GM19397 (cell line): ENCODE measurements at regions not wholly inside any gene's neighbourhood (a gene's known extent, or its start where the extent isn't known, plus 50 kb on each side); places are given as distances from the start of the nearest gene placed in this dataset.

Experiments used
- ATAC-seq: cut with Tn5 transposase; IDR thresholded peaks from one replicate; pipeline ENCODE4 v1.9.1; 2021; ENCODE audit warnings: mild to moderate bottlenecking, moderate library complexity; ENCODE audit not compliant: unreplicated experiment

DNA sequence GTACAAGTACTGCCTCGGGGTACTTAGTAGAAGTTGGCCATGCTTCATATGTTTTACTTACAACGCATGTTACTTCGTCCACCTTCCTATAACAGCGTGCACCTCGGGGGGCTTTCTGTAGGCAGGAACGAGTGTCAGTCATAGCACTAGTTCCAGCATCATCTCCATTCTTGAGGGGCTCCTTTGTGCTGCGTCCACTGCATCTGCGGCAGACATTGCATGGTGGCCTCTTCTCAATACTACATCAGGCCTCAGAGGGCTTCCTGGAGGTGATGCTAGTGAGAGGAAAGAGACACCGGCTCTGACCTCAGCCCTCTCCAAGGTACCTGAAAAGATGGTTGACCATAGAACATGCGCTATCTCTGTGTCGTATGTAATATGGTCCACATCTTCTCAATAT is 121.2 kb upstream of the RTL1 start:
- ATAC-seq: no peak

DNA sequence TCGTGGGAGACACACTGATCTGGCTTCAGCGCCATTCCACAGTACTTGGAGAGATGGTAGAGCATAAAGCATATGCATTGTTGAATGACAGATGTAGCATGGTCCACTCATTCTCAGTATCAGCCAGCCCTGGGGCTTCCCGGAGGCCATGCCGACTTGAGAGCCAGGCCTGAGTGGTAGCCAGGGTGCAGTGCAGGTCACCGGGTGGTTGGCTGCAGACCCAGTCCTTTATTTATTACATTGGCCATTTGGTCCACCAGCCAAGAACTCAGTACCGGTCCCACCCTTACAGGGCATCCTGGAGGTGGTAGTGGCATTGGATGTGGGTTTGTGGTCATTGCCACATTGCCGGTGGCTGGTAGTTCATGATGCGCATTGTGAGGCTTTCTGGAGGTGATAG is 121.6 kb upstream of the RTL1 start:
- no peak for ATAC-seq

- no peak for ATAC-seq
These were observed 122.2 kb upstream of the RTL1 start for GRCh38 chr14:101025696-101026095.

DNA sequence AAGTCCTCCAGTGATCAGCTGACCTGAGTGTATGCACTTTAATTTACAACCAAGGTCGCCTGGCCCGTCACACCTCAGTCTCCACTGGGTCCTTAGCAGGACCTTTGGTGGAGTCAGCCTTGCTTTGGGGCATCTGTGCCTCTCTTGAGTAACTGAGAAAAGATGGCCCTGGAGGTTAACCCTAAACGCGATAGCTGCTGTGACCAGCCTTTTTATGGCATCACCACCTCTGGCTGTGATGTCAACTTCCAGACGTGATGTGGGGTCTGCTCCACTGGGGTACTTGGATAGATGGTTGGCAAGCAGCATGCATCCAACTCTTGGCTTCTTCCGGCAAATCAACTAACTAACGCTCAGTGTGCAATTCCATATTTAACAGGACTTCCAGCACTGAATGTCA is 122.8 kb upstream of the RTL1 start:
- ATAC-seq: no peak

- ATAC-seq: no peak
These were observed 123.8 kb upstream of the RTL1 start for GRCh38 chr14:101027291-101027690.

- no peak for ATAC-seq
These were observed 124.4 kb upstream of the RTL1 start for GRCh38 chr14:101027966-101028365.

- no peak for ATAC-seq
These were observed 125.6 kb upstream of the RTL1 start for GRCh38 chr14:101028971-101029667.

DNA sequence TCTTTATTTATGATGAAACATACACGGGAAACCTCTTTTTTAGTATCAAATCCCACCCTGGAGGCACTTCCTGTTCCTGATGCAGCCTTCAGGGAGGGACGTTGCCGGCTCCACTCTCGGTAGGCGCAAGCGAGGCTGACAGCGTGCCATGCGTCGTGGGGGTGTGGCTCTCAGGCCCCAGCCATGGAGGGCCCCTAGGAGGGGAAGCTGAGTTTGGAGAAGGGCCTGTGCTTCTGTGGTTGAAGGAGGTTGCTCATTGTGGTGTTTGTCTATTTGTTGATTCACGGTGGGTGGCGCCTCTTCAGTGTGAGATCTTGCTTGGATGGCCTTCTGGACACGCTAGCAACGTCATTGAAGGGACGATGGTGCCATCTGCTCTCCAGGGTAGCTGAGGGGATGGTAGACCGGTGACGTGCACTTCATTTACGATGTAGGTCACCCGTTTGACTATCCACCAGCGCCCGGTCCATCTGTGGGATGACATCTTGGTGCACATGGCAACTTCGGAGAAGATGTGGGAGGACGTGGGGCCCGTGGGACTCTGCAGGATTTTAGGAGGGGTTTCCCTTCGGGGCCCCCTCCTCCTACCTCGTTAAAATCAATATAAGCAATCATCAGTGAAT is 126.3 kb upstream of the RTL1 start:
- ATAC-seq: no peak

DNA sequence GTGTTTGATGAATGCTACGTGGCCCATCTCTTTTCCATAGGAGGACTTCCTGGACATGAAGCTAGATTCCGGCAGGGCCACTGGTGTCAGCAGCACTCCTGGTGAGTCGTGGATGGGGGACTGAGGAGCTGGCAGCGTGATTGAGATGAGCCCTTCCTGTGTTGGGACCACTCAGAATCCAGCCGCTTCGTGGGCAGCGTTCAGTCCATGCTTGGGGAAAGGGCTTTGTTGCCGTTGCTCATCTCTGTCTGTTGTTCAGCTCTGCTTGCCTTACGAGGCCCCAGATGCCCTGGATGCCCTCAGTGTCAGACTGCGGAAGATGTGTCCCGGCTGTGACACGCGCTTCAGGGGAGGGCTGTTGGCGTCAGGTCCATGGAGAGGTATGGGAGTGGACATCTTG is 127.1 kb upstream of the RTL1 start:
- no peak for ATAC-seq

- no peak for ATAC-seq
These were observed 127.7 kb upstream of the RTL1 start for GRCh38 chr14:101031186-101031585.

DNA sequence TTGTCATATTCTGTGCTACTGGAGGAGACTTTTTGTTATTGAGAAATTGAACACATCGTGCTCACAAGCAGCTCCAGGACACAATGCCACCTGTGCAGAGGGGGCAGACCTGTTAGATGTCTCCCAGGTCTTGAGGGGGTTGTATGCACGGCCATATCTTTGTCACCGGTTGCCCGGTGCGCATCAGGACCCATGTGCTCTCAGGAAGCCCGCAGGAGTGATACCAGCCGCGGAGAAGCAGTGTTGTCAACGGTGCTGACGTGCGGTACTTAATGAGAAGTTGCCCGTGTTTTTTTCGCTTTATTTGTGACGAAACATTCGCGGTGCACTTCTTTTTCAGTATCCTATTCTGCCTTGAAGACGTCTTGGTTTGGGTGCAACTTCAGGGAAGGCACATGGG is 128.2 kb upstream of the RTL1 start:
- no peak for ATAC-seq

GRCh38 chr14:101032433-101032832 is 128.9 kb upstream of the RTL1 start:
- no peak for ATAC-seq

DNA sequence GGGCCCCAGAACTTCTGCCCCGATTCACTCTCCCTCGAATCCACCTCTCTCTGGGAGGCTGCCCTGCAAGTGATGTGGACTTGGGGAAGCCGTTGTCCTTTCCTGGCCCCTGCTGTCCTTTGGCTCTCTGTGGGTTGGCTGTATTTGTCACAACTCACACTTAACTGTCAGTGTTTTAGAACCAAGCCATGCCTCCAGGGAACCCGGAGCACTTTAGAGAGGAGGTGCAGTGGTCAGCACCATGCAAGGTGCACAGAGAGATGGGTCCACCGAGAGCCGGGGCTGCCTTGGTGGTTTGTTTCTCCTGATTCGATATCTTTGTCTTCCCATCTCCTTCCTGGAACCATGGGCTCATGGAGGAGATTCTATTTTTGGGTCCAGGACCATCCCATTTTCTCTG is 129.5 kb upstream of the RTL1 start:
- ATAC-seq: no peak

- no peak for ATAC-seq
These were observed 130.1 kb upstream of the RTL1 start for GRCh38 chr14:101033446-101034165.

GRCh38 chr14:101034986-101035385 is 131.5 kb upstream of the RTL1 start:
- ATAC-seq: no peak

- ATAC-seq: no peak
These were observed 132.1 kb upstream of the RTL1 start for GRCh38 chr14:101035466-101036225.

GRCh38 chr14:101037021-101037817 is 133.7 kb upstream of the RTL1 start:
- no peak for ATAC-seq

- no peak for ATAC-seq
These were observed 135.7 kb upstream of the RTL1 start for GRCh38 chr14:101039031-101039754.

GRCh38 chr14:101039755-101040138 is 136.2 kb upstream of the RTL1 start:
- ATAC-seq: no peak
